Dermis microvascular lymphatic vessel endothelial cell (primary cell): ENCODE measurements at regions not wholly inside any gene's neighbourhood (a gene's known extent, or its start where the extent isn't known, plus 50 kb on each side); places are given as distances from the start of the nearest gene placed in this dataset.

Experiments
- DNase-seq, 2 donors: peaks; one replicate each; pipeline versions ENCODE4 v3.0.0 to v3.0.0-alpha.2; 2010; ENCODE audit warnings: low read depth in 2 of 2

DNA sequence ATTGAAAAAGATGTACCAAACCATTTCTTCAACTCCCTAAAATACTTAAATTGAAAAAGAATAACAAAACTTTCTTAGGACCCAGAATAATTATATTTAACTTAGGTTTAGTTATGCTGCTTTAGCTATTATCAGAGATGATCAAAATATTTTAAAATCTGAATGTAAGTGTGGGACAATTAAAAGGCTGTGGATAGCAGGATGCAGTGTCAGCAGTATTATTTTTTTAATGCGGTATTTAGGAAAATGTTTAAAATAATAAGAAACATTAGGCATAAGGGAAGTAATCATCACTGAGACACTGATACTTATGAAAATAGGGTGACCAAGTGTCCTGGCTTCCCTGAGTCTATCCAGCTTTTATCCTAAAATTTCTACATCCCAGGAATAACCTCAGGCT lies 161.5 kb upstream of the PTCHD4 start:
- DNase-seq, result no peak

DNA sequence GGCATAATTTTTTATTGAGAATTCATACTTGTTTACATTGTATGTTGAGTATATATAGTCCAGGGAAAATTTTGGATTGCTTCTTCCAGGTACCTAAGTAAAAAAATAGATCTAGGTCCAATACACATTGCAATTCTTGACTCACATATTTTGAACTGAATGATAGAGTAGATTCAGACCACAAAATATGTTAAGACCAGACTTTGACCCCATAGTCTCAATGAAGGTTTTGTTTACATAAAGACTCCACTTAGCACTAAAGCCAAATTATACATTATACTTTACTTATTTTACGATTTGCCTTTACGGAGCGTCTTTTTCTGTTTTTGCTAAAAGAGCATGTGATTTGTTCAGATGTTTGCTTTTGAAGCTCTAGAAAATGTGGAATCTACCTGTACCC lies 144.1 kb upstream of the PTCHD4 start:
- no peak for DNase-seq

DNA sequence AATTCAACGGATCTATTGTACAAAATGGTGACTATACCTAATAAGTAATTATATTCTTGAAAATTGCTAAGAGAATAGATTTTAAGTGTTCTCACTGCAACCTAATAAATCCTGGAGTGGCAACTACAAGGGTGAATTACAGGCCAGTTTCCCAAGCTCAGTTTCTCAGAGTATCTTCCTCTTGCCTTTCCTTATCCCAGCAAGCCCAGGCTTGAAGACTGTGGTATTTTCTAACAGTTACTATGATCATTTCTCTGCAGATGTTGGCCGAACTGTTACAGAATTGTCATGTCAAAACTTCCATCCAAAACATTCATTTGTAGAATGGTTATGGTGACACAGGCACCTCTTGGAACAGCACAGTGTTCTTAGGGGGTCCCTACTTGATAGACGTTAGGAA lies 138.1 kb upstream of the PTCHD4 start:
- no peak for DNase-seq

DNA sequence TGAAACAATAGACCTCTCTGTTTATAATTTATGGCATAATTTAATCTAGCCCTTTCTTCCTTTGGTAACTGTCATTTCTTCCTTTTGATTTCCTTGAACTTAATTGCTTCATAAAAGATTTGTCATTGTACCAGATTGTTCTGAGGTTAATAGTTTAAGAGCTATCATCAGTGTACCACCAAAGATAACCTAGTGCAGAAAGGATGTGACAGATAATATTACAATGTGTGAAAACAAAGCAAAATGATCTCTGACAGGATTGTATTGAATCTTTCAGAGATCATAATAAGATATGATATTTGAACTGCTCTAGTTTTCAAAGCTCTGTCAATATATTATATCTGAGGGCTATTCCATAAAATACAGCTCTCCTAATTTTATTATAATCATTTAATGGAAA lies 132.1 kb upstream of the PTCHD4 start:
- DNase-seq, result no peak

DNA sequence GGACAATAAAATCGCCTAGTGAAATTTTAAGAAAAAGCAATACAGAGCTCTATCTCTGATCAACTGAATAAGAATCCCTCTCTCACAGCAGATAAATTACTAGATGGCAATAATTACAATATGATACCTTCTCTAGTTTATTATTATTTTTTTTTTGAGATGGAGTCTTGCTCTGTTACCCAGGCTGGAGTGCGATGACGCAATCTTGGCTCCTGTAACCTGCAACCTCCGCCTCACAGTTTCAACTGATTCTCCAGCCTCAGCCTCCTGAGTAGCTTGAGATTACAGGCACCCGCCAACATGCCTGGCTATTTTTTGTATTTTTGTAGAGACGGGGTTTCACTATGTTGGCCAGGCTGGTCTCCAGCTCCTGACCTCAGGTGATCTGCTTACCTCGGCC lies 129.3 kb upstream of the PTCHD4 start:
- no peak for DNase-seq

DNA sequence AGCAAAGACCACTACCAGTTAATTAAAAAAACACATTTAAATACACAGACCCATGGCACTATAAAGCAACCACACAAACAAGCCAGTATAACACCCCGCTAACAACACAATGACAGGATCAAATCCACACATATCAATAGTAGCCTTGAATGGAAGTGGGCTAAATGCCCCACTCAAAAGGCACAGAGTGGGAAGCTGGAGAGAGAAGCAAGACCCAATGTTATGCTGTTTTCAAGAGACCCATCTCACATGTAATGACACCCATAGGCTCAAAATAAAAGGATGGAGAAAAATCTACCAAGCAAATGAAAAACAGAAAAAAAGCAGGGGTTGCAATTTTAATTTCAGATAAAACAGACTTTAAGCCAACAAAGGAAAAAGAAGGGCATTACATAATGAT lies 125.4 kb upstream of the PTCHD4 start:
- no peak for DNase-seq

DNA sequence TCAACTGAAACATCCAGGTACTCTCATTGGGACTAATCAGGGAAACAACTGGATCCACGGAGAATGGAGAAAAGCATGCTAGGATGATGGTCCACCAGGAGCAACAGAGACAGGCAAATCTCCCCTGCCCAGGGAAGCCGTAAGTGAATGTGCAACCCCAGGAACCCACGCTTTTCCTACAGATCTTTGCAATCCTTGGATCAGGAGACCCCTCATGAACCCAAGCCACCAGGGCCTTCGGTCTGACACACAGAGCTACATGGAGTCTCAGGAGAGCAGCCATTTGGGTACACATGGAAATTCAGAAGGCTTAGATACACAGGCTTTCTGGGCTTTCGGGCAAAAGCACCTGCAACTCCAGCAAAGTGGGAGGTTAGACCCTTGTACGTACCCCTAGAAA lies 122.1 kb upstream of the PTCHD4 start:
- DNase-seq, result no peak

DNA sequence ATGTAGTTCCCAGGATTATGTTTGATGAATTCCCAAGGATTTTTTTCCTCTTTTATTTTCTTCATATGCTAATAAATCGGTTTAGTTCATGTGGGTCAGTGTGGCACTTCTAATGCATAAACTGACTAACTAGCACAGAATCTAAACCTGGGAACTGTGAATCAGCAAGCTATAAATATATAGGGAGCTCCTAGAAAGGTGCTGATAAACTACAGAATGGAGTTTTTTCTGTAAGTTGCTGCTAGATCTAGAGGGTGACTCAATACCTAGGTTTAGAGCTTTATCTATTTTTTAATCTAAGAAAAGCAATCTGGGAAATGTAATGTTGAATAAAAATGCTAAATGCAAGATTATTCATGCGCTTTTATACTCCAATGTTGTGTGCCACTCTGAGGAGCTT lies 118.8 kb upstream of the PTCHD4 start:
- no peak for DNase-seq

DNA sequence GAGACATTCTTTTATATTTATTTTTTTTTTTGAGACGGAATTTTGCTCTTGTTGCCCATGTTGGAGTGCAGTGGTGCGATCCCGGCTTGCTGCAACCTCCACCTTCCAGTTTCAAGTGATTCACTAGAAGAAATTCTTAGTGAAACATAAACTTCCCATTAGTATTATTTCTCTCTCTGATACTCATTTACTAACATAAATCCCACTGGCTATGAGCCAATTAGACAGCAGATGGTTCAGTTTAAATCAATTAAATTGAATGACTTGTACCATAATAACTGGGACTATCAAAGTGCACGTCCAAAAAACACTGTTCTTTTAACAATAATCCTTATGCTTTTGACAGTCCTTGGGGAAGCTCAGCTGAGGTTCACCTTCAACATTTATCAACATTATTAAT lies 111.2 kb upstream of the PTCHD4 start:
- DNase-seq, result no peak

DNA sequence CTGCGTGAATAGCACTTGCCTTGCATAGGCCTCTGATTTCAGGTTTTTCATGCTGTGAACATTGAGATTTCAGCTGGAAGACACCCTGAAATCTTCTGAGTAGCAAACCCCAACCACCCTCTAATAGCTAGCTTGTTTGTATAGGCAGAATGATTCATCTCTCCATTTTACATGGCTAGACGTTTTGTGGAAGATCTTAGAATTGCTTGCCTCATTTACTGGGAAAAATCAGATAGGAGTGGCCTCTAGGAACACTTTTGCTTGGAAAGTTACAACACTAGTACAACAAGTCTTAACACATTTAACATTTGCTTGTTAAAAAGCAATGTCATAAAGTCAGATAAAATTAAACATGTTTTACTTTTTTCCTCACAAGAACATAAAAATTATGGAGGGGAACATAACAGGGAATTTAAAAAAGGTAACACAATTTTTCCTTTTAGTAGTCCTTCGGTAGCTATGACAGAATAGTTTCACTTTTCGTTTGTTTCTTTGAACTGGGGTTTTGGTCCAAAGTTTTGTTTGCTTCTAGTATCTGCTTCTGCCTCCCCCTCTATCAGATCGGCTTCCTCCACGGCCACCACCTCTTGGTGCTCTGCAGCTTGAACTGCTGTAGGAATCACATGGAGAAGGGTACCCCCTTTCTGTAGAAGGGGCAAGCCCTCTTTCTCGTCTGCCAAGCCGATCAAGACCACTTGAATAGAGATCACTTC lies 102.2 kb upstream of the PTCHD4 start:
- no peak for DNase-seq

DNA sequence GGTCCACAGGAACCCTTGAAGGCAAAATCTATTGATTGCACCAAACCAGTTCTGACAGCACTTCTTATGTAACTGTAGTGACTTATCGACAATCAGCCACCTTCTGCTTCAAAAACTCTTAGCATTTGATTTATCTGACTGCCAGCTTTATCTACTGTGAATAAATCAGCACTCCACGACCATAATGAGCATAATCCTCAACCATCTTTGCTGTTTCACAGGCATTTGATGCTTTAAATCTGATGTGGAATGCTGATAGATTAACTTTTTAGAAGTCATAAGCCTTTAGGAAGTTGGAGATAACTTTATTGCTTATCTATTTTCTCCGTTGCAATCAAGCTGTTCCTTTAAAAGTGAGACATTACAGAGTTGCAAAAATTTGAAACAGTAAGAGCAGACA lies 101.5 kb upstream of the PTCHD4 start:
- DNase-seq, result no peak

DNA sequence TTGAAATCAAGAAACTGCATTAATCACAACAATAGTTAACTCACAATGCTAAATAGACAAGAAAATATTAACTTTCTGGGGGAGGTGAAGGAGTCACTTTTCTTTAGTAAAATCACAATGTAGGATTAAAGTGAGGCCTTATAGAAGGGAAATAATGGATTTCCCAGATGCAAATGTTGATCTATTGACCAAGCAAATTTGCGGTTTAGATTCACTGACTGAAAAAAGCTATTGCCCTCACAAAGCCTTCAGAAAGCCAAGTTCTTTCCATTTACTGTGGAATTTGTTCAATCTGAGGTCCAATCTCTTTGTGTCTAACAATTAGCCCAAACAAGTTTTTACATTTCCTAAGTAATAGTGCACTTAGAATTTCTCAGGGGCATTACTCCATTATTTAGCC lies 95.1 kb upstream of the PTCHD4 start:
- no peak for DNase-seq

DNA sequence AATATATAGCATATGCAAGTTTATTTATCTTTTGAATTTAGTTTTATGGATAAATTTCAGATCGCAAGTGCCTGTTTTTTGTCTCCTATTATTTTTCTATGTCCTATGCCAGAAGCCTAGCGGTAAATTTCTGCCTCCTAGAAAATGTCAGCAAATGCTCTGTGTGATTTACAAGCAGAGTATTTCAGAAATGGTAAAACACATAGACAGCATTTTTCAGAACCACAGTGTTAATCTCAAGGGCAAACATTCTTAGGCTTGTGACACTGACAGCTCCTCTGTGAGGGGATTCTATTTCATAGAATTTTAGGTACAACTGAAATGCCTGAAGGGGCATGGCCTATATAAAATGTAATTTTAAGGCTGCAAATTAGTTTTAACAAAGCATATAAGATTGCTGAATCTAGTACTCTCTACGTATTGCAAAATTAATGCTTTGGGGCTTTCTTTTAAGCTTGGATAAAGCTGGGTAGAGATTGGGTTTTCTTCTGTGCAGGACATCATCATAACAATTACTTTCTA lies 89.9 kb upstream of the PTCHD4 start:
- no peak for DNase-seq

DNA sequence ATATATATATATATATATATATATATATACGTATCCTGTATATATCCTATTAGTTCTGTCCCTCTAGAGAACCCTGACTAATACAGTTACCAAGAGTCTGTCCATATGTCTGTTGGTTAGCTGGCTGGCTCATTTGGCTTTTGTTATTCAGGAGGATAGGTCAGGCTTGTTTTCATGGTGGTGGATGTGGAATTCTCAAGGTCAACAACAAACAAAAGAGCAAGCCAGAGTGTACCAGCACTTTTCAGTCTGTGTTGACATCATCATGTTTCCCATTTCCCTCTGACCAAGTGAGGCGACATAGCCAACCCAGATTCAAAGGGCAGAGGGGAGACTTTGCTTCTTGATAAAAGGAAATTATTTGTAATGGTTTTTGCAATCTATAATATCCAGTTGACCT lies 88.5 kb upstream of the PTCHD4 start:
- no peak for DNase-seq

DNA sequence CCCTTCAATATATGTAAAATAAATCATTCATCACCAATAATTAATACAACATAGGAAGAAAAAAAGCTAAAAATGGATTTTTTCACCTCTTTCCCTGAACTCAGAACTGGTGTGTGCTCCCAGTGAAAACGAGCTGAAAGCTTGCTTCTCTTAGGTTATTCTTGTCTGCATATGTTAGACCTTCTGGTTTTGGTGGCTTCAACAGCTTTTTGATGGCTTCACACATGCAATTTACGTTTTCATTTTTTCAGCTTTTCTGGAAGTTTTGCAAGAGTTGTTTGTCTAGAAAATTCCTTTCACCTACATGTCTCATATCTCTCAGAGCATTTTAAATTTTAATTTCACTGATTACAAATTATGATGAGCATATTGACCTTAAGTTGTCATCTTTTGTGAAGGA lies 86.9 kb upstream of the PTCHD4 start:
- DNase-seq, result no peak

DNA sequence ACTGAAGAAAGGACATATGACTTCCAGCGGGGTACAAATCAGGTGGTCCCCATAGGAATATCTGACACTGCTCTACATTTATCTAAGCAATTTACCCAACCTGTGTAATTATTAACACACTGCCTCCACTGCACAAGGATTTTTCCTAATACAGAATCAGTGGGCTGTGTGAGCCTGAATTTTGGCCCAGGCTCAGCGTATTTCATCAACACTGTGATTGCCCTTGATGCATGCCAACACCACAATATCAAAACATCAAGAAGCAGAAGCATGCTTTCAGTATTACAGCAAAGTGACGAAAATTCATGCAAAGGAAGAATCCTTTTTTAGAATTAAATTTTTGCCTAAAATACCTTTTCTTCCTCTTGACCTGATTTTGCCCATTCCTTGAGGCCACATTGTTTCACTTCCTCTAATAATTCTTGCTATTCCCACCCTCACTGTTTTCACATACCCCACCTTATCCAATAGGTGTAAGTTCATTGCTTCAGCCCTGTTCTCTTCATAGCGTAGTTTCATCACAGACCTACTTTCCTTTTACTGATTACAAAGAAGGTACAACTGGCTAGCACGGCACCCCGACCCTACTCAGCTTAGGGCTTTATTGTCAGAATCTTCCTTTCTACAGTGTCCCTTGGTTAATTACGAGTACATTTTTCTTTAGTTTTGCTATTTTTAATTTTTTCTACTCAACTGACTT lies 83.7 kb upstream of the PTCHD4 start:
- DNase-seq, result no peak

DNA sequence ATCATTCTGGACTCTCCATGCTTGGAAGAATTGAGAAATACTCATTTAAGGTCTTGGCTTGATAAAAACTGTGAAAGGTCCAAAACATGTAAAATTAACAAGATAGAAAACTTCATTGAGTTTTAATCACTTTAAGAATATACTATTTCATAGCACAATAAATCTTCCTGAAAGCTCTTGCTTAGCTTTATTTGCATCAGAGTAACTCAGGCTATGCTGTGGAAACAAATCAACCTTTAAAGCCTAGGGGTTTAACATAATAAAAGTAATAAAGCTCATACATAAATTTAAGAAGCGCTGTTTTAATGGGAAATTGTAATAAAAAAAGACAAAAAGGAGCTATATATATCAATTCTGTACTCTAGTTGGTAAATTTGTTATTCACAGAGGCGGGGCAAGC lies 77.2 kb upstream of the PTCHD4 start:
- no peak for DNase-seq

DNA sequence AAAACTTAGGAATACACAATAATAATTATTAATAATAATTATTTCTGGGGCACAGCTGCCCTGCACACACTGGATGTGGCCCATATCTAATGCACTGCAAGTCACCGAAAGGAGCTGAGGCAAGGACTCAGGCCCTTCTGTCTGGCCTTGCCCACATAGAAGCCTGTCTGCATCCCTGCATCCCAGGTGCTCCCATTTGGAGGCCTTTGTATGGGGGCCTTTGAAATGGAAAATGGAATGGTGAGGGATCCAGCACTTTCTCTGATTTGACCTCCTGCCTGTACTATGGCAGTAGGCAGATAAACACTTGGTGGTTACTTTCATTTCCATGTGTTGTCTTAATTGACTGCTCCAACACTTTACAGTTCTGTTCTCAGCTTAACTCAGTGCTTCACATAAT lies 75.7 kb upstream of the PTCHD4 start:
- no peak for DNase-seq

DNA sequence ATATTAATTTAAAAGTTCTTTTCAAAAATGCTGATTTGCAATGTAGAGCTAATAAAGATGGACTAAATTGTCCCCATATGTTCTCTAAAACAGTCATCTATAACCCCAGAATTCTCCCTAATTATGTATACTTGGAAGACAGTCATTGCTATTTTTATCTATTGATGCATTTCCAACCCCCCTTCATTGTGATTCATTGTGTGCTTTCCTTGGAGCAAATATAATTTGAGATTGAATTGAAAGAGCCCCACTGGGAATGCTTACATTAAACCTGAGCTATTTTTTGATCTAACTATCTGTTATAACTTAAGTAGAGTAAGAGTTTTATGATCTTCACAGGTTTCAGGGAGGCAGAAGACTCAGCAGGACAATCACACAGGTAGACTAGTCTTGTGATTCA lies 73.7 kb upstream of the PTCHD4 start:
- DNase-seq, result no peak

DNA sequence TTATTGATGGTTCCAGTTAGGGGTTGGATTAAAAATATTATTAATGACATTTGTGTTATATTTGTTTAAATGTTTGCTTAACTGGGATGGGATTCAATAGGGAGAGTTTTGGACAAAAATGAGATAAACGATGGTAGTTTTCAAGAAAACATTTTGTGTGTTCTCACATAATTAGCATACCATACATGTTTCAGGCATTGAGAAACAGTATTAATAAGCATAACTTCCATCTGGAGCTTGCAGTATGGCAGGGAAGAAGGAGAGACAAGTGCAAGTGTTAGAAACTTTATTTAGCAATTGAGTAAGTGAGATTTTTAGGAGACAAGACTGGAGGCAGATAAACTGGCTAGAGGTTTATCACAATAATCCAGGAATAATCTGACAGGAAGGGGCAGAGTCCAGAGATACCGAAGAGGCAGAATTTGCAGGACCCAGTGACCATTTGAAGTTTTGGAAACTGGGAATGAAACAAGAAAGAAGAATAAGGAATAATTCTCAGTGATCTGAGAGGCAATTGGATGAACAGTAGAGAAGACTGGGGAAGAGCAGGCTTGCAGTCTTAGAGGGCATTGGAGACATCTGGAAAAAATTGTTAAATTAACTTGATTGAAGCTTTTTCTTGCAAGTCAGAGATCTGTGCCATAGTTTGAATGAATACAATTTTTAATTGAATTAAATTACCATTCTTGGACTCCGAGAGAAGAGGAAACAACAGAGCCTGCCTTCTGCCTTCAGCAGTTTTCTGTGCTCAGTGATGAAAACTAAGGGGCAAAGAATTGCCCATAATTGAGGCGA lies 73.0 kb upstream of the PTCHD4 start:
- DNase-seq, result no peak

DNA sequence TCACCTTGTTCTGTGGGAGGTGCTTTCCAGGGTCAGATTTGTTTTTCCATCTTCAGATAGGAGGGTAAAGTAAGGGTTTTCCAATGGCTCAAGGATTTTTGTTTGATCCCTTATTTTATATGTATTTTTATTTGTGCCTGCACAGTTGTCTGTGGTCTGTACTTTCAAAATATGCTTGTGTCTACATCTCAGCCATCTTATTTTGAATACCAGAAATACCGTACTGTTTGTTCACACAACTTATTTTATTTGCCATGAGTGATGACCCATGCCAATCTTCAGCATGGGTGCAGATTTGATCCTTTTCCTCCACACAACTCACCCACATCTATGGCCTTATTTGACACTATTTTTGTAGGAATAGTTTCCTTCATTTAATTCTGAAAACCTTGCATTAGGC lies 72.2 kb upstream of the PTCHD4 start:
- no peak for DNase-seq

DNA sequence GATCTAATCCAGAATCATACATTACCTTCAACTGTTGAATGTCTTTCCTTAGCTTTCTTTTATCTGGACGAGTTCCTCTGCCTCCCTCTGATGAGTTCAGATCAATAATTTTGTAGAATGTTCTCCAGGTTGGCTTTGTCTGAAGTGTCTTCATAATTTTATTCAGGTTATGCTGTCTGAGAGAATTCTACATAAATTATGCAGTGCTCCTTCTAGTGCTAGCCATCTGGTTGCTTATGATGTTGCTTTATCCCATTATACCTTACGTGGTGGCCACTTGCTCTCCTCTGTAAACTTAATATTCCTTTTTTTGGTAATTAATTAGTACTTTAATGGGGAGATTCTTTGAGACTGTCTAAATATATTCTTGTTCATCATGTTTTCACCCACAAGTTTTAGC lies 67.7 kb upstream of the PTCHD4 start:
- no peak for DNase-seq

DNA sequence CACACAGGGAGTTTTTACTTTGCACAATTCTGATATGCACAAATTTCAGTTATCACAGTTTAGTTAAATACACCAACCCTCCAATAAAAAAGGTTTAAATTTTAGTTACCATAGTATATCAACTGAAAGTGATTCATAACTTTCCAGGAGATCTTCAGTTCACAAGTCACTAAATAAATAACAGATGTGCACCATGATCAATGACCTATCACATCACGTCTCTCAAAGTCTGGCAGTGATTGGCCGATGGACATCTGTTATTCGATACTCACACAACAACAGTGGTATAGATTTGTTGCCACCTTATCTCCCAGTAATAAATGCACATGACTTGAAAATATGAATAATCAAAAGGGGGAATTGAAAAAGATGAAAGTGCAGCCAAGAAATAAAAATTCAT lies 66.8 kb upstream of the PTCHD4 start:
- no peak for DNase-seq
